ENCODE measurements at regions not wholly inside any gene's neighbourhood (a gene's known extent, or its start where the extent isn't known, plus 50 kb on each side); places are given as distances from the start of the nearest gene placed in this dataset.

GRCh38 chr11:29190313-29190712, 826.5 kb downstream of the KCNA4 start (continued):
- TF ChIP-seq HIC1 (tag by site-specific recombination; IDR thresholded peaks at IDR 0.05) = no peak
- no peak for TF ChIP-seq ZNF280D (tag by site-specific recombination; IDR thresholded peaks at IDR 0.05)

- Histone ChIP-seq H3K36me3 (ENCODE audit: control insufficient read depth in 2 of 2, insufficient read depth in 1 of 2, low read length in 2 of 2) (no peaks in the 10 kb centered on the region), H3K27ac (ENCODE audit: extremely low read depth, low read depth, low read length) (no peak overlapping the region), H3K4me3 (ENCODE audit: low read depth, low read length) (no peak overlapping the region), H3K4me1 (ENCODE audit: control insufficient read depth, insufficient read depth, low read length) (no peaks in the 10 kb centered on the region), H3K9me3 (ENCODE audit: control insufficient read depth, insufficient read depth, low read depth, low read length) (no peaks in the 10 kb centered on the region)
- CTCF ChIA-PET = interaction anchor here (0.6 kb wide), 2 partner anchors 342 to 1488 kb away, joined by 3 to 4 read pairs; no protein-coding TSS in a partner anchor
- POLR2A ChIA-PET = no interaction called here
- TF ChIP-seq ZNF518A (tag by site-specific recombination; conservative IDR thresholded peaks at IDR 0.05; ENCODE audit: low read depth) = no peak
- TF ChIP-seq ZSCAN5A (tag by site-specific recombination; IDR thresholded peaks at IDR 0.05) = no peak
- TF ChIP-seq ZNF175 (tag by site-specific recombination; IDR thresholded peaks at IDR 0.05) = no peak
- TF ChIP-seq SALL2 (tag by site-specific recombination; IDR thresholded peaks at IDR 0.05; ENCODE audit: borderline replicate concordance) = no peak
- TF ChIP-seq ZBTB7A (tag by site-specific recombination; IDR thresholded peaks at IDR 0.05; ENCODE audit: low read depth) = no peak
- TF ChIP-seq ZXDB (tag by site-specific recombination; IDR thresholded peaks at IDR 0.05) = no peak
- TF ChIP-seq SETDB1 (IDR thresholded peaks at IDR 0.05; ENCODE audit: insufficient read length, low read length) = no peak
- TF ChIP-seq ZNF654 (tag by site-specific recombination; IDR thresholded peaks at IDR 0.05; ENCODE audit: low read depth) = no peak
- TF ChIP-seq ZNF837 (tag by site-specific recombination; IDR thresholded peaks at IDR 0.05) = no peak
- no peak for TF ChIP-seq ZIC2 (tag by site-specific recombination; IDR thresholded peaks at IDR 0.05)
- TF ChIP-seq ZNF248 (tag by site-specific recombination; IDR thresholded peaks at IDR 0.05) = no peak
- TF ChIP-seq ZNF510 (tag by site-specific recombination; IDR thresholded peaks at IDR 0.05; ENCODE audit: insufficient replicate concordance) = no peak
- no peak for TF ChIP-seq KLF7 (tag by site-specific recombination; IDR thresholded peaks at IDR 0.05; ENCODE audit: borderline replicate concordance)
- no peak for TF ChIP-seq ZNF426 (tag by site-specific recombination; IDR thresholded peaks at IDR 0.05)
- TF ChIP-seq ZNF560 (tag by site-specific recombination; IDR thresholded peaks at IDR 0.05; ENCODE audit: borderline replicate concordance) = no peak
- TF ChIP-seq FEZF1 (tag by site-specific recombination; IDR thresholded peaks at IDR 0.05) = no peak
- TF ChIP-seq PRDM2 (tag by site-specific recombination; IDR thresholded peaks at IDR 0.05; ENCODE audit: borderline replicate concordance) = no peak
These were observed 829.6 kb downstream of the KCNA4 start for GRCh38 chr11:29187215-29187614.
